Endodermal cell (in vitro differentiated cells): ENCODE measurements at regions not wholly inside any gene's neighbourhood (a gene's known extent, or its start where the extent isn't known, plus 50 kb on each side); places are given as distances from the start of the nearest gene placed in this dataset.
A peak's percentile ranks its signal among the peaks of the same experiment; 100 is the strongest.
"Not testable (repeated sequence)": the region's sequence is repeated elsewhere in the genome, so short reads cannot be mapped to it uniquely, and the experiment has no call there.

Experiments used
- DNase-seq: peaks from one replicate; pipeline ENCODE4 v3.0.0-alpha.2; 2017
- H3K27ac ChIP-seq: 2 replicates; pipeline ENCODE4 v1.5.1; 2013; ENCODE audit warnings: mild to moderate bottlenecking, low read depth, low read length, moderate library complexity
- H3K27me3 ChIP-seq: 2 replicates; pipeline ENCODE4 v1.6.1; 2013; ENCODE audit warnings: mild to moderate bottlenecking, low read length, moderate library complexity; ENCODE audit not compliant: insufficient read depth, control insufficient read depth, poor library complexity, severe bottlenecking
- H3K36me3 ChIP-seq: 2 replicates; pipeline ENCODE4 v1.7.0; 2013; ENCODE audit warnings: mild to moderate bottlenecking, low read length, moderate library complexity; ENCODE audit not compliant: control insufficient read depth, insufficient read depth
- H3K4me1 ChIP-seq: one replicate; pipeline ENCODE4 v1.7.0; 2013; ENCODE audit warnings: low read length; ENCODE audit not compliant: control insufficient read depth, insufficient read depth
- H3K4me3 ChIP-seq: 2 replicates; pipeline ENCODE4 v1.5.1; 2013; ENCODE audit warnings: mild to moderate bottlenecking, low read length, moderate library complexity
- H3K9ac ChIP-seq: 2 replicates; pipeline ENCODE4 v1.6.1; 2013; ENCODE audit warnings: mild to moderate bottlenecking, low read length, moderate library complexity; ENCODE audit not compliant: poor library complexity, severe bottlenecking; ENCODE audit errors: extremely low read depth
- H3K9me3 ChIP-seq: 2 replicates; pipeline ENCODE4 v1.6.1; 2013; ENCODE audit warnings: mild to moderate bottlenecking, low read length, moderate library complexity; ENCODE audit not compliant: control insufficient read depth
- H3K27ac Mint-ChIP-seq: 2 replicates; pipeline ENCODE4 v1.8.0; 2020; ENCODE audit warnings: mixed read lengths
- H3K27me3 Mint-ChIP-seq: 2 replicates; pipeline ENCODE4 v1.8.0; 2021; ENCODE audit warnings: mild to moderate bottlenecking, mixed read lengths; ENCODE audit not compliant: insufficient read depth
- H3K36me3 Mint-ChIP-seq: 2 replicates; pipeline ENCODE4 v1.8.0; 2020; ENCODE audit warnings: low read depth, mixed read lengths
- H3K4me1 Mint-ChIP-seq: 2 replicates; pipeline ENCODE4 v1.8.0; 2020; ENCODE audit warnings: mixed read lengths
- H3K4me3 Mint-ChIP-seq: 2 replicates; pipeline ENCODE4 v1.8.0; 2020; ENCODE audit warnings: mild to moderate bottlenecking, moderate library complexity, mixed read lengths
- H3K9me3 Mint-ChIP-seq: 2 replicates; pipeline ENCODE4 v1.8.0; 2020; ENCODE audit warnings: mild to moderate bottlenecking, mixed read lengths
- WGBS, 2 experiments: methylation state at CpG; one replicate each; pipeline versions ENCODE4 v1.1.5 to v1.1.7; 2013; ENCODE audit warnings: missing lambda C conversion rate in 2 of 2, mixed read lengths in 1 of 2; ENCODE audit not compliant: insufficient coverage in 1 of 2, insufficient read length in 1 of 2; 5-methylcytosine and 5-hydroxymethylcytosine counted together
- TF ChIP-seq, protein P1 (sequence below): fragments of 200-600 bp; sonication (generic); conservative IDR thresholded peaks from 2 replicates; pipeline ENCODE4 v1.5.0; 2021; ENCODE audit warnings: antibody characterized with exemption, mild to moderate bottlenecking

DNA sequence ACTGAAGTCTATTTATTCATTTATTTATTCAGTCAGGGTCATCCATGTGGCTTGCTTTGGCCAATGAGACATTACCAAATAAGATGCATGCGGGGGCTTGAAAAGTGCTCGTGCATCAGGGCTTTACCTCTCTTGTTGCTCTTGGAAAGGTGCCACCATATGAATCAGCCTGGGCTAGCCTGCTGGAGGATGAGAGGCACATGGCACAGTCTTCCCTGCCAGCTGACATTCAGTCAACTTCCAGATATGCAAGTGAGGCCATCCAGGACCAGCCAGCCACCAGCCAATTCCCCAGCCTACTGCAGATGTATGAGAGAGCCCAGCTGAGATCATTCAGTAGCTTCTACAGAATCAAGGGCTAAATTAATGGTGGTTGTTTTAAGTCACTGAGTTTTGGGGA lies 105.2 kb upstream of the RPH3A start:
- H3K4me3 ChIP-seq: no peak overlapping the region
- no peak overlapping the region for H3K27ac ChIP-seq
- no peak overlapping the region for H3K27ac Mint-ChIP-seq
- H3K27me3 ChIP-seq: peaks cover 6% of the 10 kb centered on the region
- H3K9me3 Mint-ChIP-seq: no peaks in the 10 kb centered on the region
- H3K36me3 Mint-ChIP-seq: no peaks in the 10 kb centered on the region
- WGBS, 2 experiments: 88 to 100% methylated on average over 2 of the region's 2 CpGs
- H3K4me1 Mint-ChIP-seq: no peaks in the 10 kb centered on the region
- TF ChIP-seq, protein P1, sequence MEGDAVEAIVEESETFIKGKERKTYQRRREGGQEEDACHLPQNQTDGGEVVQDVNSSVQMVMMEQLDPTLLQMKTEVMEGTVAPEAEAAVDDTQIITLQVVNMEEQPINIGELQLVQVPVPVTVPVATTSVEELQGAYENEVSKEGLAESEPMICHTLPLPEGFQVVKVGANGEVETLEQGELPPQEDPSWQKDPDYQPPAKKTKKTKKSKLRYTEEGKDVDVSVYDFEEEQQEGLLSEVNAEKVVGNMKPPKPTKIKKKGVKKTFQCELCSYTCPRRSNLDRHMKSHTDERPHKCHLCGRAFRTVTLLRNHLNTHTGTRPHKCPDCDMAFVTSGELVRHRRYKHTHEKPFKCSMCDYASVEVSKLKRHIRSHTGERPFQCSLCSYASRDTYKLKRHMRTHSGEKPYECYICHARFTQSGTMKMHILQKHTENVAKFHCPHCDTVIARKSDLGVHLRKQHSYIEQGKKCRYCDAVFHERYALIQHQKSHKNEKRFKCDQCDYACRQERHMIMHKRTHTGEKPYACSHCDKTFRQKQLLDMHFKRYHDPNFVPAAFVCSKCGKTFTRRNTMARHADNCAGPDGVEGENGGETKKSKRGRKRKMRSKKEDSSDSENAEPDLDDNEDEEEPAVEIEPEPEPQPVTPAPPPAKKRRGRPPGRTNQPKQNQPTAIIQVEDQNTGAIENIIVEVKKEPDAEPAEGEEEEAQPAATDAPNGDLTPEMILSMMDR: no peak
- no peaks in the 10 kb centered on the region for H3K36me3 ChIP-seq
- H3K4me3 Mint-ChIP-seq: no peak overlapping the region
- H3K9me3 ChIP-seq: no peaks in the 10 kb centered on the region
- no peak overlapping the region for H3K9ac ChIP-seq
- H3K27me3 Mint-ChIP-seq: peaks cover 15% of the 10 kb centered on the region
- no peaks in the 10 kb centered on the region for H3K4me1 ChIP-seq
- peak; percentile 22 for DNase-seq

DNA sequence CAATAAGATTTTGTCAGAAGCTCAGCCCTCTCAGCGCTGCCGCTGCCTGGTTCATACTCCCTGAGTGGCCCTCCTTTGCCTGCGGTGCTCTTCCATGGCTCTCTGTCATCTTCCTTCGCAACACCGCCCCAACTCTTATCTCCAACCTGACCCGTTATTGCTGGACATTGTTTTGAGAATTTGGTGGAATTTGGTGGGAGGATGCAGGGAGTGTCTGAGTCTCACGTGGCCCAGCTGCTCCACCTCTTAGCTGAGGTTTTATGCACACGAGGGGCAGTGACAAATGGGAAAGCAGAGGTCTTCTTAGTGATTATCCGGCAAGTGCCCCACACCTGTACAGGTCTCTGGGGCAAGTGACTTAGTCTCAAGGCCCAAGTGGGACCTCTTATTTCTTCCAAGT lies 97.5 kb upstream of the RPH3A start:
- Mint-ChIP-seq H3K27ac (no peak overlapping the region), H3K36me3 (no peaks in the 10 kb centered on the region), H3K9me3 (no peaks in the 10 kb centered on the region), H3K27me3 (peaks cover 10% of the 10 kb centered on the region), H3K4me3 (no peak overlapping the region), H3K4me1 (no peaks in the 10 kb centered on the region)
- Histone ChIP-seq H3K4me1 (no peaks in the 10 kb centered on the region), H3K36me3 (no peaks in the 10 kb centered on the region), H3K27me3 (no peaks in the 10 kb centered on the region), H3K27ac (no peak overlapping the region), H3K9ac (no peak overlapping the region), H3K9me3 (no peaks in the 10 kb centered on the region), H3K4me3 (no peak overlapping the region)
- DNase-seq: no peak
- TF ChIP-seq, protein P1: no peak
- 86 to 87% methylated on average over 5 to 9 of the region's 9 CpGs for WGBS, 2 experiments

DNA sequence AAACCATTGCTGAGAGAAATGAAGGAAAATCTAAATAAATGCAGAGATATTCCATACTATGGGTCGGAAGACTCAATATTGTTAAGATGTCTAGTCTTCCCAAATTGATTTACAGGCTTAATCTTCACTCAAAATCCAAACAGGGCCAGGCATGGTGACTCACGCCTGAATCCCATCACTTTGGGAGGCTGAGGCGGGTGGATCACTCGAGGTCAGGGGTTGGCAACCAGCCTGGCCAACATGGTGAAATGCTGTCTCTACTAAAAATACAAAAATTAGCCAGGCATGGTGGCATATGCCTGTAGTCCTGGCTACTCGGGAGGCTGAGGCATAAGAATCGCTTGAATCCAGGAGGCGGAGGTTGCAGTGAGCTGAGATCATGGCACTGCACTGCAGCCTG lies 94.1 kb upstream of the RPH3A start:
- H3K9ac ChIP-seq, H3K4me3 Mint-ChIP-seq, H3K4me1 ChIP-seq, H3K9me3 ChIP-seq, H3K36me3 ChIP-seq, H3K27ac ChIP-seq, H3K4me1 Mint-ChIP-seq, H3K9me3 Mint-ChIP-seq, H3K27ac Mint-ChIP-seq, H3K36me3 Mint-ChIP-seq, DNase-seq, H3K4me3 ChIP-seq: not testable (repeated sequence)
- H3K27me3 ChIP-seq: peaks cover 11% of the 10 kb centered on the region
- peaks cover 21% of the 10 kb centered on the region for H3K27me3 Mint-ChIP-seq
- WGBS, 2 experiments: 86 to 88% methylated on average over 5 to 7 of the region's 7 CpGs

DNA sequence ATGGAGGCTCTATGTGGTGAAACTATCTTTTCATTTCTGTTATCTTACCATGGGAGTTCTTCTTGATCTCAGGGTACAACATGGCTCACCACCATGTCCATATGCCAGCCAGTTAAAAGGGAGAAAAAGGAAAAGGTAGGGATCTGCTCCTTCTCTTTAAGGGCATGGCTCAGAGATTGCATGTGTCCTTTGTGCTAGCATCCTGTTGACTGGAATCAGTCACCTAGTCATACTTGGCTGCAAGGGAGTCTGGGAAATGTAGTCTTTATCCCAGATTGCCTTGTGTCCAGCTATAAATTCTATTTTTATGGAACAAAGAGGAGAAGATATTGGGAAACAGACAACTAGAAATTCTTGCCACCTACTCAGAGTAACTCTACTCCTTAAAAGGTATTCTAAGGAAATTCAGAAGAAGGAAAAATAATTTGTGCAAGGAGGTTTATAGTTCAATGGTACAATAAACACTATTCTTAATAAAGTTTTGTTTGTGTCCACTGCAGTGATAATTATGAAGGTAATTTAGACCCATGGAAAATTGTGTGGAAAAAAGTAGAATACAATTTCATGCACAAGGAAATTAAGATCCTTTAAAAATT lies 86.4 kb upstream of the RPH3A start:
- H3K27me3 Mint-ChIP-seq: peaks cover 15% of the 10 kb centered on the region
- no peaks in the 10 kb centered on the region for H3K36me3 Mint-ChIP-seq
- H3K9me3 Mint-ChIP-seq: no peaks in the 10 kb centered on the region
- DNase-seq: peak; percentile 67
- Histone ChIP-seq H3K9ac (no peak overlapping the region), H3K9me3 (no peaks in the 10 kb centered on the region), H3K27ac (no peak overlapping the region), H3K4me3 (no peak overlapping the region), H3K4me1 (no peaks in the 10 kb centered on the region), H3K27me3 (peaks cover 11% of the 10 kb centered on the region), H3K36me3 (no peaks in the 10 kb centered on the region)
- H3K27ac Mint-ChIP-seq: peak overlapping the region; percentile 84
- no peak overlapping the region for H3K4me3 Mint-ChIP-seq
- H3K4me1 Mint-ChIP-seq: peaks cover 2% of the 10 kb centered on the region
- TF ChIP-seq, protein P1: no peak
